ENCODE measurements at regions not wholly inside any gene's neighbourhood (a gene's known extent, or its start where the extent isn't known, plus 50 kb on each side); places are given as distances from the start of the nearest gene placed in this dataset.

DNA sequence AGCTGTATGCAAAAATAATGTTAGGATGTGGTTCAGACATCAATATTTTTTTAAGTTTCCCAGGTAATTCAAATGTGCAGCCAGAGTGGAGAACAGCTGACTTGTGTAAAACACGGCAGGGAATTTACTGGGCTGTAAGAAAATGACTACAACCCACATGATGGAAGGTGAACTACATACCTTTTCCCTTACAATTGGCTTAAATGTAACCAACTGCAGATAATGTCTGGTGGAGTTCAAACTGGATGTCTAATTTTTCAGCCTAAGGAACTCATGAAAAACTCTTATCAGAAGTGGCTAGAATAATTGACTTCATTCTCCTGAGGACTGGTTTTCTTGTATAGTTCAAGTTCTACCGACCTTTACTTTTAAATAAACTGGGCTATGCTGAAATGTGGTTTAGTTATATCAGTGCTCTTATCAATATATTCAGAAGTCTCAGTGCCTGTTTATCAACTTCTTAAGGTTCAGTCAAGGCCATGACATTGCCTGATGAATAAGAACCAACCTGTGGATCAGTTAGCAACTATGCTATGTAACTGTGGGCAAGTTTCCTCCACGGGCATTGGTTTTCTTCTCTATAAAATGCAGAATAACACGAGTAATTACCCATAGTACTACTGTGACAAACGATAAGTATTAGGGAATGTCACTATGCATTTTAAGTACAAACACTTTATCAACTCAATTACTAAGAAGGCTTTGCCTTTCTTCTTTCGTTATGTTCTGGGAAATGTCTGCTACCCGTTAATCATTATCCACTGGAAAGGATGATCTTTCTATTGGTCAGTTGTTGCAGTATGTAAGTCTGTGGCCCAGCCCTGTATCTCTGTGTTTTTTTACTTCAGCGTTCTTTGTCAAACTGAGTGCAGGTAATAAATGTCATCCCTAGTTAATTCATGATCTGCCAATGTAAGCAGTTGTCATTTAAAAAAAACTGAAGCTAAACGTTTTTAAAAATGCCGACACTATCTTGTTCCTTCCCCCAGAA, 181.6 kb downstream of the PCDH7 start:
- Histone ChIP-seq H3K4me2 (ENCODE audit: extremely low read depth, insufficient read depth, low read length) (no peak overlapping the region), H3K36me3 (ENCODE audit: control insufficient read depth, insufficient read depth, low read length) (no peaks in the 10 kb centered on the region), H4K20me1 (ENCODE audit: control insufficient read depth, extremely low read depth, insufficient read depth, low read length) (no peaks in the 10 kb centered on the region), H2AFZ (ENCODE audit: low read length) (no peak overlapping the region), H3K4me1 (ENCODE audit: control insufficient read depth, extremely low read depth, insufficient read depth, low read length) (no peaks in the 10 kb centered on the region), H3K9me3 (ENCODE audit: control insufficient read depth, insufficient read depth, low read depth, low read length) (no peaks in the 10 kb centered on the region), H3K79me2 (ENCODE audit: control insufficient read depth, insufficient read depth, low read length) (no peaks in the 10 kb centered on the region), H3K27ac (ENCODE audit: insufficient read depth, low read length) (no peak overlapping the region), H3K9ac (ENCODE audit: insufficient read depth, low read length) (no peak overlapping the region), H3K4me3 (replicated peaks in 1 of 4; ENCODE audit: control extremely low read depth in 1 of 4, insufficient read depth in 1 of 4, low read depth in 3 of 4, low read length in 4 of 4) (no peak overlapping the region), H3K27me3 (ENCODE audit: control insufficient read depth, insufficient read depth, low read length) (no peaks in the 10 kb centered on the region)
- no peak for TF ChIP-seq EZH2 (IDR thresholded peaks at IDR 0.05; ENCODE audit: low read length, missing control alignments)
- TF ChIP-seq, protein P1, sequence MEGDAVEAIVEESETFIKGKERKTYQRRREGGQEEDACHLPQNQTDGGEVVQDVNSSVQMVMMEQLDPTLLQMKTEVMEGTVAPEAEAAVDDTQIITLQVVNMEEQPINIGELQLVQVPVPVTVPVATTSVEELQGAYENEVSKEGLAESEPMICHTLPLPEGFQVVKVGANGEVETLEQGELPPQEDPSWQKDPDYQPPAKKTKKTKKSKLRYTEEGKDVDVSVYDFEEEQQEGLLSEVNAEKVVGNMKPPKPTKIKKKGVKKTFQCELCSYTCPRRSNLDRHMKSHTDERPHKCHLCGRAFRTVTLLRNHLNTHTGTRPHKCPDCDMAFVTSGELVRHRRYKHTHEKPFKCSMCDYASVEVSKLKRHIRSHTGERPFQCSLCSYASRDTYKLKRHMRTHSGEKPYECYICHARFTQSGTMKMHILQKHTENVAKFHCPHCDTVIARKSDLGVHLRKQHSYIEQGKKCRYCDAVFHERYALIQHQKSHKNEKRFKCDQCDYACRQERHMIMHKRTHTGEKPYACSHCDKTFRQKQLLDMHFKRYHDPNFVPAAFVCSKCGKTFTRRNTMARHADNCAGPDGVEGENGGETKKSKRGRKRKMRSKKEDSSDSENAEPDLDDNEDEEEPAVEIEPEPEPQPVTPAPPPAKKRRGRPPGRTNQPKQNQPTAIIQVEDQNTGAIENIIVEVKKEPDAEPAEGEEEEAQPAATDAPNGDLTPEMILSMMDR (conservative IDR thresholded peaks at IDR 0.05 in 1 of 2, IDR thresholded peaks at IDR 0.05 in 1 of 2; ENCODE audit: low read depth in 1 of 2, low read length in 2 of 2), result no peak
- DNase-seq (ENCODE audit: low read depth in 2 of 2), result peak in 1 of 2 donors; percentile 56

DNA sequence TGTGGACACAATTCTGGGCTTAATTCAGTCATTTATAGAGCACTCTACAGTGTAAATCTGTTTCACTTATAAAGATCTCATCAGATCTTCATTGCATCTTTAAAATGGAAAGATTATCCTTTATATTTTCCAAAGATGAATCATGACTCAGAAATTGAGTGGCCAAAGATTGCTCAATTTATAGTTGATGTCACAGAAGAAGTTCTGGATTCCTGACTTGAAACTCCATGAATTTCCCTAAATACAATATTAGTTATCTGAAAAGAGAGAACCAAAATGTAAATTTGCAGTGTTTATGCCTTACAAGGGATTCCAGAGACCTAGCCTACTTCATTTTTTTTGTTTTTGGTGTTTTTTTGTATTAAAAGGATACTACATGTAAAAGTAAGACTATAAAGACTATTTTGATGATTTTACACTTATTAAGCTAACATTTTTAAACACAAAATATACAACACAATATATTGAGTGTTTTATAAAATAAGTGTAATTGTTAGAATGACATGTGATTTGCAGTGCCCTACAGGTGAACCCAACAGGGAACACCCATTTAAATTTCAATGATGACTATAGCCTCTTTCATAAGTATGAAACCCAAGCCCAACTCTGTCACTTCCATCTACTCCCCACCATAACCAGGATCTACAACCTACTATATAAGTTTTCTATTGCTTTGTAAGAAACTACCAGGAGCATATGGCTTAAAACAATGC, 183.5 kb downstream of the PCDH7 start:
- Histone ChIP-seq H3K27me3 (ENCODE audit: control insufficient read depth, insufficient read depth, low read length) (no peaks in the 10 kb centered on the region), H3K4me3 (replicated peaks in 1 of 4; ENCODE audit: control extremely low read depth in 1 of 4, insufficient read depth in 1 of 4, low read depth in 3 of 4, low read length in 4 of 4) (no peak overlapping the region), H3K4me1 (ENCODE audit: control insufficient read depth, extremely low read depth, insufficient read depth, low read length) (no peaks in the 10 kb centered on the region), H3K36me3 (ENCODE audit: control insufficient read depth, insufficient read depth, low read length) (no peaks in the 10 kb centered on the region), H3K79me2 (ENCODE audit: control insufficient read depth, insufficient read depth, low read length) (no peaks in the 10 kb centered on the region), H3K27ac (ENCODE audit: insufficient read depth, low read length) (no peak overlapping the region), H3K9ac (ENCODE audit: insufficient read depth, low read length) (no peak overlapping the region), H3K9me3 (ENCODE audit: control insufficient read depth, insufficient read depth, low read depth, low read length) (no peaks in the 10 kb centered on the region), H4K20me1 (ENCODE audit: control insufficient read depth, extremely low read depth, insufficient read depth, low read length) (no peaks in the 10 kb centered on the region), H2AFZ (ENCODE audit: low read length) (no peak overlapping the region), H3K4me2 (ENCODE audit: extremely low read depth, insufficient read depth, low read length) (no peak overlapping the region)
- TF ChIP-seq EZH2 (IDR thresholded peaks at IDR 0.05; ENCODE audit: low read length, missing control alignments), result no peak
- TF ChIP-seq, protein P1 (conservative IDR thresholded peaks at IDR 0.05 in 1 of 2, IDR thresholded peaks at IDR 0.05 in 1 of 2; ENCODE audit: low read depth in 1 of 2, low read length in 2 of 2), result no peak
- DNase-seq (ENCODE audit: low read depth in 2 of 2), result peak; percentile 58 to 74

DNA sequence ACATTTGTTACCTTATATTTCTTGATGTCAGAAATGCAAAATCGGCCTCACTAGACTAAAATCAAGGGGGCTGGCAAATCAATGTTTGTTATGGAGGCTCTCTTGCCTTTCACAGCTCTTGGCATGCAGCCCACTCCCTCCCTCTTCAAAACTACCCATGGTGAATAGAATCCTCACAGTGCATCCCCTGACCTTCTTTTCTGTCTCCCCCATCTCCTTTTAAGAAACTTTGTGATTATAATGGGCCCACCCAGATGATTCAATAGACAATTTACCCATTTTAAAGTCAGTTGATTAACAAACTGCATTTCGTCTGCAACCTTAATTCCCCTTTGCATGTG, 184.0 kb downstream of the PCDH7 start:
- Histone ChIP-seq H3K4me2 (ENCODE audit: extremely low read depth, insufficient read depth, low read length) (no peak overlapping the region), H3K27me3 (ENCODE audit: control insufficient read depth, insufficient read depth, low read length) (no peaks in the 10 kb centered on the region), H3K79me2 (ENCODE audit: control insufficient read depth, insufficient read depth, low read length) (no peaks in the 10 kb centered on the region), H4K20me1 (ENCODE audit: control insufficient read depth, extremely low read depth, insufficient read depth, low read length) (no peaks in the 10 kb centered on the region), H3K27ac (ENCODE audit: insufficient read depth, low read length) (no peak overlapping the region), H3K9ac (ENCODE audit: insufficient read depth, low read length) (no peak overlapping the region), H2AFZ (ENCODE audit: low read length) (no peak overlapping the region), H3K9me3 (ENCODE audit: control insufficient read depth, insufficient read depth, low read depth, low read length) (no peaks in the 10 kb centered on the region), H3K36me3 (ENCODE audit: control insufficient read depth, insufficient read depth, low read length) (no peaks in the 10 kb centered on the region), H3K4me1 (ENCODE audit: control insufficient read depth, extremely low read depth, insufficient read depth, low read length) (no peaks in the 10 kb centered on the region), H3K4me3 (replicated peaks in 1 of 4; ENCODE audit: control extremely low read depth in 1 of 4, insufficient read depth in 1 of 4, low read depth in 3 of 4, low read length in 4 of 4) (no peak overlapping the region)
- no peak for DNase-seq (ENCODE audit: low read depth in 2 of 2)
- TF ChIP-seq, protein P1 (conservative IDR thresholded peaks at IDR 0.05 in 1 of 2, IDR thresholded peaks at IDR 0.05 in 1 of 2; ENCODE audit: low read depth in 1 of 2, low read length in 2 of 2), result no peak
- no peak for TF ChIP-seq EZH2 (IDR thresholded peaks at IDR 0.05; ENCODE audit: low read length, missing control alignments)

All from fibroblast of lung (primary cell).